BE2C (cell line): ENCODE measurements at regions not wholly inside any gene's neighbourhood (a gene's known extent, or its start where the extent isn't known, plus 50 kb on each side); places are given as distances from the start of the nearest gene placed in this dataset.

ENCODE experiments used
- DNase-seq: peaks from one replicate; pipeline ENCODE4 v3.0.0-alpha.2; 2020
- H3K27me3 ChIP-seq: fragments of 250-450 bp; sonication (Bioruptor Pico); 2 replicates; pipeline ENCODE4 v1.5.1; 2020; ENCODE audit warnings: mild to moderate bottlenecking
- H3K36me3 ChIP-seq: fragments of 250-450 bp; sonication (Bioruptor Pico); 2 replicates; pipeline ENCODE4 v1.5.1; 2020; ENCODE audit warnings: mild to moderate bottlenecking
- H3K4me1 ChIP-seq: fragments of 250-450 bp; sonication (Bioruptor Pico); 2 replicates; pipeline ENCODE4 v1.5.1; 2020
- H3K4me3 ChIP-seq: 2 replicates; pipeline ENCODE4 v1.5.1; 2011; ENCODE audit warnings: low read depth, low read length
- H3K9me3 ChIP-seq: fragments of 250-450 bp; sonication (Bioruptor Pico); 2 replicates; pipeline ENCODE4 v1.5.1; 2020
- CTCF ChIP-seq: IDR thresholded peaks from 2 replicates; pipeline ENCODE4 v1.5.1; 2012; ENCODE audit warnings: mild to moderate bottlenecking, low read depth, low read length

DNA sequence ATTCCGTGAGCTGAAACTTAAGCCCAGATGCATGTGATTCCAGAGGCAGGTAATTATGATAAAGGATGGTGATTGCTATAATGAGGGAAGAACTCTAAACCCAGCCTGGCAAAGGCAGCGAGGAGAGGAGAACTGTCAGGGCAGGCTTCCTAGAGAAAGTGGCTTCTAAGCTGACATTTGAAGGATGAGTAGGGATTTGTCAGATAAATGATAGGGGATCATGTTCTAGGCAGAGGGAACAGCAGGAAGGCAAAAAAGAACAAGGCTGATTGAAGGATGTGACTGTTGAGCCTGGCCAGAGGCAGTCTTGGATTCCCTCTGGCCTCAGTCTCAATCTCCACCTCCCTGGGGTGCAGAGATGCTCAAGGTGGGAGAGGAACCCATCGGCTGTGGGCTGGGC lies 146.4 kb upstream of the POU3F1 start:
- peaks cover 2% of the 10 kb centered on the region; the same call in 1 of the 2 replicates for H3K4me1 ChIP-seq
- H3K36me3 ChIP-seq = no peaks in the 10 kb centered on the region
- no peak for TF ChIP-seq CTCF
- no peaks in the 10 kb centered on the region for H3K9me3 ChIP-seq
- DNase-seq = no peak
- H3K27me3 ChIP-seq = peaks cover 31% of the 10 kb centered on the region
- H3K4me3 ChIP-seq = no peak overlapping the region

DNA sequence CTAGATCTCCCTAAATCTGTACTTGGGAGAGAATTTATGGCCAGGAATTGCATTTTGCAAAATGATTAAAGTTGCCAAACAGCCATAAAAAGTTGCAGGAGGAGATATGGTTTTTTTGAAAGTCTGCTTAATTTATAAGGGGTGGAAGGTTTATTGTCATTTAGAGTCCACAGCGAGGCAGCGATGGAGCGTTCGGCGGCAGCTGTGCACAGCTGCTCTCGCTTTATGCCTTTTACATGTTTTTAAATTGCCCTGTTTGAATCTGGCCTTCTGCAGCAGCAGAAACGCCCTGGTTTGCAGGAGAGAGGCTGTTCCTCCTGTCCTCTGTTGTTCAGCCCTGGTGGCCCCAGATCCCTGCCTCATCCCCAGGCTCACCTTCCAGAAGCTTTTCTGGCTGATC lies 144.9 kb upstream of the POU3F1 start:
- Histone ChIP-seq H3K36me3 (no peaks in the 10 kb centered on the region), H3K9me3 (no peaks in the 10 kb centered on the region), H3K27me3 (peaks cover 31% of the 10 kb centered on the region), H3K4me3 (no peak overlapping the region), H3K4me1 (no peaks in the 10 kb centered on the region)
- TF ChIP-seq CTCF = no peak
- no peak for DNase-seq

DNA sequence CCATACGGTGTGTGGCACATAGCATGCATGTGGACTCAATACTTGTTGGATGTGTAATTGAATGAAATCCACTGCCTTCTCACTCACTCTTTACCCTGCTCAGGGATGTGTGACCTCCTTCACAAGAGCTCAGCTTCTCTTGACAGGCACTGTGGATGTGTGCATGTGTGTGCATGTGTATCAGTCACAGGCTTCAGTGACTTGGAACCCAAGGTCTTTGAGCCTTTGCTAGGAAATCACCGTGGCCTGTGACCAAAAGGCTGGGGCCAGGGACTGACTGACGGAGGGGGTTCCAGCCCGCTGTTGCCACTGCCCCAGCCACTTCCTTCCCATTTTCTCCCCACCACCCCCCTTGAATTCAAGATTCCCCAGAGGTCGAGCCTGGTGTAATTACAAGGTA lies 144.4 kb upstream of the POU3F1 start:
- no peak for DNase-seq
- no peak overlapping the region for H3K4me3 ChIP-seq

GRCh38 chr1:38187552-38187951 lies 141.0 kb upstream of the POU3F1 start:
- Histone ChIP-seq H3K36me3 (no peaks in the 10 kb centered on the region), H3K4me1 (no peaks in the 10 kb centered on the region), H3K4me3 (no peak overlapping the region), H3K27me3 (peaks cover 18% of the 10 kb centered on the region), H3K9me3 (no peaks in the 10 kb centered on the region)
- TF ChIP-seq CTCF = no peak
- DNase-seq = no peak

More for the DNA sequence above, 144.4 kb upstream of the POU3F1 start:
- H3K4me1 ChIP-seq = no peaks in the 10 kb centered on the region
- H3K9me3 ChIP-seq = no peaks in the 10 kb centered on the region
- no peaks in the 10 kb centered on the region for H3K36me3 ChIP-seq
- no peak for TF ChIP-seq CTCF
- H3K27me3 ChIP-seq = peaks cover 26% of the 10 kb centered on the region

DNA sequence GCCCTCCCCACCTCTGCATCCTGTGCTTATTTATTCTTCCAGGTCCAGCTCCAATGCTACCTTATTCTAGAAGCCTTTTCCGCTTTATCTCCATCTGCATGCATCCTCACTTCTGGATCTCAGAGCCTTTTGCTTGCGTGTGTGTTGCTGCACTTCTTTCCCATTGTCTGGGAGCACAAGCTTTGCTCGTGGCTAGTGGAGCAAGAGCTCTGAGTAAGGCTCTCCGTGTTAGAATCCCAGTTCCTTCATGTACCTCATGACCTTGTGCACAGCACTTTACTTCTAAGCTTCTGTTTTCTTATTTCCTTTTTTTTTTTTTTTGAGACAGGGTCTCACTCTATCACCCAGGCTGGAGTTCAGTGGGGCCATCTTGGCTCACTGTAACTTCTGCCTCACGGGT lies 140.0 kb upstream of the POU3F1 start:
- H3K9me3 ChIP-seq = no peaks in the 10 kb centered on the region

GRCh38 chr1:38185913-38186312 lies 139.3 kb upstream of the POU3F1 start:
- DNase-seq = no peak
- H3K27me3 ChIP-seq = peaks cover 6% of the 10 kb centered on the region; the same call in 1 of the 2 replicates
- no peak overlapping the region for H3K4me3 ChIP-seq
- no peaks in the 10 kb centered on the region for H3K9me3 ChIP-seq
- H3K4me1 ChIP-seq = no peaks in the 10 kb centered on the region
- no peak for TF ChIP-seq CTCF
- no peaks in the 10 kb centered on the region for H3K36me3 ChIP-seq

More for the DNA sequence above, 140.0 kb upstream of the POU3F1 start:
- TF ChIP-seq CTCF = no peak
- Histone ChIP-seq H3K4me1 (no peaks in the 10 kb centered on the region), H3K4me3 (no peak overlapping the region), H3K36me3 (no peaks in the 10 kb centered on the region), H3K27me3 (peaks cover 12% of the 10 kb centered on the region)
- no peak for DNase-seq
